ENCODE measurements at regions not wholly inside any gene's neighbourhood (a gene's known extent, or its start where the extent isn't known, plus 50 kb on each side); places are given as distances from the start of the nearest gene placed in this dataset.

DNA sequence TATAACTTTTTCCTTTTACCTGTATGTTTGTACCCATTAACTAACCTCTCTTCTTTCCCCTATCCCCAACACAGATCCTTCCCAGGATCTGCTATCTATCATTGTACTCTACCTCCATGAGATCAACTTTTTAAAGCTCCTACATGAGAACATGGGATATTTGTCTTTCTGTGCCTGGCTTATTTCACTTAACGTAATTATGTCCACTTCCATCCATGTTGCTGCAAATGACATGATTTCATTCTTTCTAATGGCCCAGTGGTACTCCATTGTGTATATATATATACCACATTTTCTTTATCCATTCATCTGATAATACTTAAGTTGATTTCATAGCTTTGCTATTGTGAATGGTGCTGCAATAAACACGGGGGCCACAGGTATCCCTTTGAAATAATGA lies 135.9 kb upstream of the THUMPD2 start:
- H3K79me2 ChIP-seq (ENCODE audit: low read depth) = no peaks in the 10 kb centered on the region
- no peak overlapping the region for H2AFZ ChIP-seq
- no peaks in the 10 kb centered on the region for H3K27me3 ChIP-seq (ENCODE audit: insufficient read depth, low read depth)
- 0 out of 2 replicates have a peak, but pooled peaks cover 3% of the 10 kb centered on the region for H3K9me2 ChIP-seq (ENCODE audit: insufficient read depth)
- no peak overlapping the region for H3K27ac ChIP-seq
- DNase-seq = no peak
- H3F3A ChIP-seq (ENCODE audit: insufficient read depth, low read depth) = no peaks in the 10 kb centered on the region
- CTCF ChIA-PET = interaction anchor here (0.5 to 1.8 kb wide), 3 partner anchors 159 to 640 kb away, joined by 4 to 14 read pairs (median 7); no protein-coding TSS in a partner anchor
- no peaks in the 10 kb centered on the region for H4K20me1 ChIP-seq (ENCODE audit: insufficient read depth)
- no peak overlapping the region for H3K4me2 ChIP-seq
- POLR2A ChIA-PET (ENCODE audit: unreplicated experiment) = no interaction called here
- no TSS peak for BruUV-seq (replicated peaks)
- H3K4me1 ChIP-seq (replicated peaks; ENCODE audit: insufficient read depth) = no peaks in the 10 kb centered on the region
- H3K4me3 ChIP-seq = no peak overlapping the region
- intact Hi-C loops (cut with micrococcal nuclease; ENCODE audit: unreplicated experiment) = loop anchor here (5.0 kb wide), 1 partner anchor 327 kb away; no protein-coding TSS in a partner anchor
- no peaks in the 10 kb centered on the region for H3K36me3 ChIP-seq (ENCODE audit: low read depth)
- TF ChIP-seq EZH2 (IDR thresholded peaks at IDR 0.05; ENCODE audit: low read depth) = no peak
- TF ChIP-seq, protein P1, sequence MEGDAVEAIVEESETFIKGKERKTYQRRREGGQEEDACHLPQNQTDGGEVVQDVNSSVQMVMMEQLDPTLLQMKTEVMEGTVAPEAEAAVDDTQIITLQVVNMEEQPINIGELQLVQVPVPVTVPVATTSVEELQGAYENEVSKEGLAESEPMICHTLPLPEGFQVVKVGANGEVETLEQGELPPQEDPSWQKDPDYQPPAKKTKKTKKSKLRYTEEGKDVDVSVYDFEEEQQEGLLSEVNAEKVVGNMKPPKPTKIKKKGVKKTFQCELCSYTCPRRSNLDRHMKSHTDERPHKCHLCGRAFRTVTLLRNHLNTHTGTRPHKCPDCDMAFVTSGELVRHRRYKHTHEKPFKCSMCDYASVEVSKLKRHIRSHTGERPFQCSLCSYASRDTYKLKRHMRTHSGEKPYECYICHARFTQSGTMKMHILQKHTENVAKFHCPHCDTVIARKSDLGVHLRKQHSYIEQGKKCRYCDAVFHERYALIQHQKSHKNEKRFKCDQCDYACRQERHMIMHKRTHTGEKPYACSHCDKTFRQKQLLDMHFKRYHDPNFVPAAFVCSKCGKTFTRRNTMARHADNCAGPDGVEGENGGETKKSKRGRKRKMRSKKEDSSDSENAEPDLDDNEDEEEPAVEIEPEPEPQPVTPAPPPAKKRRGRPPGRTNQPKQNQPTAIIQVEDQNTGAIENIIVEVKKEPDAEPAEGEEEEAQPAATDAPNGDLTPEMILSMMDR (conservative IDR thresholded peaks at IDR 0.05) = no peak
- no peaks in the 10 kb centered on the region for H3K9me3 ChIP-seq (ENCODE audit: insufficient read depth, low read depth)

DNA sequence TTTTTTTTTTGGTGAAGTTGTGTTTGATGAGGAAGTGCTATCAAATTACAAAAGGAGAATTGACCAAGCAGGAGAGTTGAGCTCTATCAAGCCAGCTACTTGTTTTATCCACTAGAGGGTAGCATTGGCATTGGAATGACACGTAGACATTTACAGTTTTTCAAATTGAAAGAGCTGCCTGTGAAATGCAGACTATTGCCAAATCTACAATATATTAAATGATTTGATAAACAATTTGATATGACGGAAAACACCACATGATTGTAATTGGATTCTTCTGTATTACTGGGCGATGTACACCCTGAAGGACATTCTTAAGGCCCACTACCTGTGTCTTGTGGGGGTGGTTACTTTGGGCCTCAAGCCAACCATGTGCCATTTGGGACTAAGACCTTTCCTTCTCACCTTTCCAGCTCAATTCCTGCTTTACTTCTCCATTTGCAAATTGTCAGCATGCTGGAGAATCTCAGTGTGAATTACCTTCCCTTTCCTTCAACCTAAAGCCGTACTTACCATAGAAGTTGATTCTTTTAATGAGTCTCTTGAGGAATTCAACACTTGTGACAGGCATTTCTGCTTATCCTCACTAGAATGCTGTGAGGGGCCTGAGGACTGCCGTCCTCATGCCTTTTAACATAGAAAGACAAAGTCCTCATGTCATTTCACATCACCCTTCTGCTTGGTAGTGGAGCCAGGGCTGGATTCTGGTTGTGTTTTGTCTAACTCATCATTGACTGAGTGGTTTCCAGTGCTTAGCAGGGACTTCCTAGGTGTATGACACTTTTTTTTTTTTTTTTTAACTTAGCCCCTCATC lies 134.8 kb upstream of the THUMPD2 start:
- POLR2A ChIA-PET (ENCODE audit: unreplicated experiment) = no interaction called here
- no TSS peak for BruUV-seq (replicated peaks)
- peak; percentile 29 to 68 for DNase-seq

DNA sequence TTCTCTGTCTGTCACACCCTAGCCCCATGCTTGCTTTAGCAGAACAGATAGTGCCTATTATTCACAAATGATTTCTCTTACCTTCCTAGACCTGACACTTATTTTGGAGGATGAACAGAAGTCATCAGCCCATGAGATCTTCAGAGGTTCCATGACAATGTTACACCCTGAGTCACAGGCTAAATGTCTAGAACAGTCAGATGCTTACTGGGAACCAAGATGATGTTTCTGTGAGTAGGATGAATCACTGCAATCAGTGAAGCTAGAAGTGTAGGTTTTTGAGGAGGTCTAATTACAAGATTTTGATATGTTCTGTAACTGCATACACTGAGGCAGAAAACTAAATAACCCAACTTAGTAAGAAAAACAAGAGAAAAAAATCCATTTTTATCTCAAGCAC lies 123.0 kb upstream of the THUMPD2 start:
- Histone ChIP-seq H3K9me2 (ENCODE audit: insufficient read depth) (no peaks in the 10 kb centered on the region), H3K4me1 (replicated peaks; ENCODE audit: insufficient read depth) (no peaks in the 10 kb centered on the region), H3K4me3 (no peak overlapping the region), H2AFZ (no peak overlapping the region), H3K27ac (no peak overlapping the region), H4K20me1 (ENCODE audit: insufficient read depth) (no peaks in the 10 kb centered on the region), H3K36me3 (ENCODE audit: low read depth) (no peaks in the 10 kb centered on the region), H3K79me2 (ENCODE audit: low read depth) (no peaks in the 10 kb centered on the region), H3K27me3 (ENCODE audit: insufficient read depth, low read depth) (no peaks in the 10 kb centered on the region), H3K9me3 (ENCODE audit: insufficient read depth, low read depth) (no peaks in the 10 kb centered on the region), H3F3A (ENCODE audit: insufficient read depth, low read depth) (no peaks in the 10 kb centered on the region), H3K4me2 (no peak overlapping the region)
- ChIA-PET CTCF (no interaction called here), POLR2A (ENCODE audit: unreplicated experiment) (no interaction called here)
- TF ChIP-seq, protein P1 (conservative IDR thresholded peaks at IDR 0.05) = no peak
- no peak for TF ChIP-seq EZH2 (IDR thresholded peaks at IDR 0.05; ENCODE audit: low read depth)
- DNase-seq = no peak
- intact Hi-C loops (cut with micrococcal nuclease; ENCODE audit: unreplicated experiment) = no loop called here
- BruUV-seq (replicated peaks) = no TSS peak

More for the DNA sequence above, 134.8 kb upstream of the THUMPD2 start:
- Histone ChIP-seq H3K9me2 (ENCODE audit: insufficient read depth) (0 out of 2 replicates have a peak, but pooled peaks cover 3% of the 10 kb centered on the region), H2AFZ (no peak overlapping the region), H3K36me3 (ENCODE audit: low read depth) (no peaks in the 10 kb centered on the region), H3F3A (ENCODE audit: insufficient read depth, low read depth) (no peaks in the 10 kb centered on the region), H3K27ac (no peak overlapping the region), H3K9me3 (ENCODE audit: insufficient read depth, low read depth) (no peaks in the 10 kb centered on the region), H3K4me2 (no peak overlapping the region), H3K27me3 (ENCODE audit: insufficient read depth, low read depth) (no peaks in the 10 kb centered on the region), H3K4me3 (no peak overlapping the region), H4K20me1 (ENCODE audit: insufficient read depth) (no peaks in the 10 kb centered on the region), H3K4me1 (replicated peaks; ENCODE audit: insufficient read depth) (no peaks in the 10 kb centered on the region), H3K79me2 (ENCODE audit: low read depth) (no peaks in the 10 kb centered on the region)
- intact Hi-C loops (cut with micrococcal nuclease; ENCODE audit: unreplicated experiment) = loop anchor here (1.0 to 5.0 kb wide), 6 partner anchors 76 to 1868 kb away; no protein-coding TSS in a partner anchor
- CTCF ChIA-PET = interaction anchor here (0.5 to 1.8 kb wide), 17 partner anchors 12 to 1942 kb away, joined by 3 to 14 read pairs (median 4); no protein-coding TSS in a partner anchor
- no peak for TF ChIP-seq EZH2 (IDR thresholded peaks at IDR 0.05; ENCODE audit: low read depth)
- TF ChIP-seq, protein P1 (conservative IDR thresholded peaks at IDR 0.05) = peak; percentile 94
